ENCODE measurements at regions not wholly inside any gene's neighbourhood (a gene's known extent, or its start where the extent isn't known, plus 50 kb on each side); places are given as distances from the start of the nearest gene placed in this dataset.

DNA sequence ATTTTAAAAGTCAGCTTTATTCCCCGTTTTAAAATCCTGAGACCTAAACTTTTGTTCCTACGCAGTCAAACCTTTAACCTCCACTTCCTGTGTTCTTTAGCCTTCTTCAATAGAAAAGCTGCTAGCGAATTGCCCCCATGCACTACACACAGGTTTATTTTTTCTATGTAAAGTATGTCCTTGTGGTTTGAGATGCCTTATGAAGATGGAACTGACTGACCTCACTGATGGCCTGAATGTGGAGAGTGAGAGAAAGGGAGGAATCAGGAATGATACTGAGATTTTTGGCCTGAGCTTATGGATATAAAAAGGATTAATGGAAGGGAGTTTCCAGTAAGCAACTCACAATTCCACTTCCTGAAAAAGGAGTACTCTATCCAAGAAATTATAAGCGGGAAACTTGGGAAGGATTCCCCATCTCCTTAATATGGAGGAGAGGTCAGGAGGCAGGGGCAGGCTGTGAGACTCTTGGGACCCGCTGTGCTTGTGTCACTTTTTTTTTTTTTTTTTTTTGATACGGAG lies 89.5 kb downstream of the UGCG start:
- TF ChIP-seq, protein P1, sequence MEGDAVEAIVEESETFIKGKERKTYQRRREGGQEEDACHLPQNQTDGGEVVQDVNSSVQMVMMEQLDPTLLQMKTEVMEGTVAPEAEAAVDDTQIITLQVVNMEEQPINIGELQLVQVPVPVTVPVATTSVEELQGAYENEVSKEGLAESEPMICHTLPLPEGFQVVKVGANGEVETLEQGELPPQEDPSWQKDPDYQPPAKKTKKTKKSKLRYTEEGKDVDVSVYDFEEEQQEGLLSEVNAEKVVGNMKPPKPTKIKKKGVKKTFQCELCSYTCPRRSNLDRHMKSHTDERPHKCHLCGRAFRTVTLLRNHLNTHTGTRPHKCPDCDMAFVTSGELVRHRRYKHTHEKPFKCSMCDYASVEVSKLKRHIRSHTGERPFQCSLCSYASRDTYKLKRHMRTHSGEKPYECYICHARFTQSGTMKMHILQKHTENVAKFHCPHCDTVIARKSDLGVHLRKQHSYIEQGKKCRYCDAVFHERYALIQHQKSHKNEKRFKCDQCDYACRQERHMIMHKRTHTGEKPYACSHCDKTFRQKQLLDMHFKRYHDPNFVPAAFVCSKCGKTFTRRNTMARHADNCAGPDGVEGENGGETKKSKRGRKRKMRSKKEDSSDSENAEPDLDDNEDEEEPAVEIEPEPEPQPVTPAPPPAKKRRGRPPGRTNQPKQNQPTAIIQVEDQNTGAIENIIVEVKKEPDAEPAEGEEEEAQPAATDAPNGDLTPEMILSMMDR (IDR thresholded peaks at IDR 0.05) = no peak
- no peak for TF ChIP-seq POLR2A (IDR thresholded peaks at IDR 0.05)
